Suppressor macrophage treated with lipopolysaccharide for 4 hours (primary cell): ENCODE measurements at regions not wholly inside any gene's neighbourhood (a gene's known extent, or its start where the extent isn't known, plus 50 kb on each side); places are given as distances from the start of the nearest gene placed in this dataset.
"Not testable (repeated sequence)": the region's sequence is repeated elsewhere in the genome, so short reads cannot be mapped to it uniquely, and the experiment has no call there.

Experiments
- DNase-seq: peaks from one replicate; pipeline ENCODE4 v3.0.0-alpha.2; 2020

DNA sequence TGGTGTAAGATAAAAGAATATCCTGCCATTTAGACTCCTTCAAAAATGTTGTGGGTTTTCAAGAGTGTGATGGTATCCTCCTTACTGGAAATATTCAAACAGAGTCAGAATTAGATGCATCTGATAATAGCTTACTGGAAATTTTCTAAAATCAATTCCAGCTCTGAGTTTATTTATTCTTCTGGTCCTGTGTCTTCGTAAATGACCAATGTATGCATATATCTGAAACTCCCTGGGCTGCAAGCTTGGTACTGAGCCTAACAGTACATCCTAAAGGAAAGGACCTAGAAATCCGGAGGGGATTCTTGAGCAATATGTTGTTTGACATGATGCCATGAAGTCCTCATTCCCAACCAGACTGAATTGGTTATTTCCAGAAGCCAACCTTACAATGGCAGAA, 130.4 kb downstream of the KCNE4 start:
- DNase-seq = no peak

GRCh38 chr2:223185638-223186037, 133.6 kb downstream of the KCNE4 start:
- no peak for DNase-seq

- no peak for DNase-seq
These were observed 135.3 kb downstream of the KCNE4 start for GRCh38 chr2:223187256-223187655.

DNA sequence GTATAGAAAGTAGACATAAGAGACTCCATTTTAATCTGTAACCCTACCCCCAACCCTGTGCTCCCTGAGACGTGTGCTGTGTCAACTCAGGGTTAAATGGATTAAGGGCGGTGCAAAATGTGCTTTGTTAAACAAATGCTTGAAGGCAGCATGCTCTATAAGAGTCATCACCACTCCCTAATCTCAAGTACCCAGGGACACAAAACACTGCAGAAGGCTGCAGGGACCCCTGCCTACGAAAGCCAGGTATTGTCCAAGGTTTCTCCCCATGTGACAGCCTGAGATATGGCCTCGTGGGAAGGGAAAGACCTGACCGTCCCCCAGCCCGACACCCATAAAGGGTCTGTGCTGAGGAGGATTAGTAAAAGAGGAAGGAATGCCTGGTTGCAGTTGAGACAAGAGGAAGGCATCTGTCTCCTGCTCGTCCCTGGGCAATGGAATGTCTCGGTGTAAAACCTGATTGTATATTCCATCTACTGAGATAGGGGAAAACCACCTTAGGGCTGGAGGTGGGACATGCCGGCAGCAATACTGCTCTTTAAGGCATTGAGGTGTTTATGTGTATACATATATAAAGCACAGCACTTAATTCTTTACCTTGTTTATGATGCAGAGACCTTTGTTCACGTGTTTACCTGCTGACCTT, 138.7 kb downstream of the KCNE4 start:
- not testable (repeated sequence) for DNase-seq

GRCh38 chr2:223196331-223196730, 144.3 kb downstream of the KCNE4 start:
- no peak for DNase-seq

- DNase-seq = no peak
These were observed 145.1 kb downstream of the KCNE4 start for GRCh38 chr2:223197046-223197445.

DNA sequence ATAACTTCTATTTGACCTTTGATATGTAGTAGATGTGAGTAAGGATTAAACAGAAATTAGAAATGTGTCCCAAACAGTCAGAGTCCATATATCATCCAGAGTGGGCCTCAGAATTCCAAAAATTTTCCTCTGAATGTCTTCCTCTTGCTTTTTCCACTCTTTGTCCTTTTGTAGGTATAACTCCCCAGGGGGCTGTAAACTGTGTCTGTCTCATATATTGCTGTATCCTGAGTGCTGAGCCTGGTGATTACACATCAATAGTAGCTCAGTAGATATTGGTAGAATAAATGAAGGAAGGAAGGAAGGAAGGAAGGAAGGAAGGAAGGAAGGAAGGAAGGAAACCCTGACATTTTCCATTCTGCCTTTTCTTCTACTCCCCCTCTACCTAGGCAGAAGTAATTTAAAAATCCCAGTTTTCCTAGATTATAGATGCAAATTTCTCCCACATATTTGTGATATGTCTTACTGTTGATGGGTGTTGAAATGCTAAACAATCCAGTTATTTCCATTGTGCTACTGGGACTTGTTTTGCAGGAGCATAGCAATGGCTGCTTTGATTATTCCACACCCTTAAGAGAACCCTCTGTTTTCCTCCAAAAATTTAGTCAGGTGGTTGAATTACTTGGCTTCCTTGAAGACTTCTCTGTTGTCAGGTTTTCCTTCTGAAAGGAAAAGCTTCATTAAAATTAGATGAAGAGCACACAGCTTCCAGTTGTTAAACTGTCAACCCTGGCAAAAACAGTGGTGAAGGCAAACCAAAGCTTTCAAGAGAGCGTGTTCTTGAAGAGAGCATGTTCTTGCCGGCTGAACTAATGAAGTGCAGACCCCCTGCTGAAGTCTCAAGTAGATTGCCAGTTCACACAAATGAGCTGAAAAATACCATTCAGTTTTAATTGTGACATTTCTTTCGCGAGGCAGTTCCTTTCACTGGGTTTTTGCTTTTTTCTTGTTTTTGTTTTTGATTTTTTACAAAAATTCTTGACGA, 147.8 kb downstream of the KCNE4 start:
- no peak for DNase-seq

DNA sequence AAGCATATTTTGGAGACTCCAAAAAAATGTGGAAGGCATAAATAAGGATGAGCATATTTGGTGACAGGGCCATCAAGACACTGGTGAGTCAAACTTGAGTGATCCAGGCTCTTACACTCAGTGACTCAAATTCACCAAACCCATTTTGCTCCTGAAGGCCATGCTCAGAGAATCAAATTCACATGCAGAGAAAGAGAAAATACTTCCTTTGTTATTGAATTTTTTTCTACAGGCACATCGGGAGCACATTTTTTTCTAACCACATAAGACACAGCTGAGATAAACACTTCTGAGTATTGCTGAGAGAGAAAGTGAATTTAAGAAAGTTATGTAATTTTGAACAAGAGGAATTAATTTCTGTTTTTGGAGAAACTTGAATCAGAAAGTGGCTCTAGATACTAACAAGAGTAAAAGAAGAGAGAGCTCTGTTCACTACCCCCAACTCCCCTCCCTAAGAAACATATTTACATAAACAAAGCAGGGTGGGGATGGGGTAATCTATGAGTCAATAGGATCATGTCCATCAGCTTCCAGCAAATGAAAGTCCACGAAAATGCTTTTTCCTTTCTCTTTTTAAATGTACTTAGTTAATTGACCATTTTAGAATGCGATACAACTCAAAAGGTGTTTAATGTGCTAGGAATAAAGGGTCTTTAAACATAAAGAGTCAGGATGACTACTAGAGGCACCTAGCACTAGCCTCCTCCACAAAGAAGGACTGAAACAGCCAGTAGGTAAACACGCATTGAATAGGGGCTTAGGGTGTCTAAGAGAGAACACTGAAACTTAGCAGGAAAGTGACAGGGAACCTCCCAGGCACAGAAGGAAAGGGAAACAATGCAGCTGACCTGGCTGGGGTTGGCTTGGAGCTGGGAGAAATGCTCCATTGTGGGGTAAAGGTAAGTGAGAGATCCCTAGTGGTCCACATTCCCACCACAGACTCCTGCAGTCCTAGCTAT, 152.3 kb downstream of the KCNE4 start:
- DNase-seq = no peak

DNA sequence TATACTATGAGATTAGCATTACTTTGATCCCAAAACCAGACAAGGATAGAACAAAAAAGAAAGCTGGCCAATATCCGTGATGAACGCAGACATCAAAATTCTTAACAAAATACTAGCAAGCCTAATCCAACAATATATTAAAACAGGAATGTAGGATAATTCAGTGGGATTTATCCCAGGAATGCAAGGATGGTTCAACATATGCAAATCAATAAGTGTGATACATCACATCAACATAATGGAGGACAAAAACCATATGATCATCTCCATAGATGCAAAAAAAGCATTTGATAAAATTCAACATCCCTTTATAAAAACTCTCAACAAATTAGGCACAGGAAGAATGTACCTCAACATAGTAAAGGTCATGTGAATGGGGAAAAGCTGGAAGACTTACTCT, 158.5 kb downstream of the KCNE4 start:
- no peak for DNase-seq

GRCh38 chr2:223214394-223215253, 162.6 kb downstream of the KCNE4 start:
- DNase-seq = no peak

GRCh38 chr2:223215254-223215516, 163.2 kb downstream of the KCNE4 start:
- no peak for DNase-seq

- DNase-seq = no peak
These were observed 165.4 kb downstream of the KCNE4 start for GRCh38 chr2:223217373-223217772.

GRCh38 chr2:223218587-223219178, 166.7 kb downstream of the KCNE4 start:
- no peak for DNase-seq

DNA sequence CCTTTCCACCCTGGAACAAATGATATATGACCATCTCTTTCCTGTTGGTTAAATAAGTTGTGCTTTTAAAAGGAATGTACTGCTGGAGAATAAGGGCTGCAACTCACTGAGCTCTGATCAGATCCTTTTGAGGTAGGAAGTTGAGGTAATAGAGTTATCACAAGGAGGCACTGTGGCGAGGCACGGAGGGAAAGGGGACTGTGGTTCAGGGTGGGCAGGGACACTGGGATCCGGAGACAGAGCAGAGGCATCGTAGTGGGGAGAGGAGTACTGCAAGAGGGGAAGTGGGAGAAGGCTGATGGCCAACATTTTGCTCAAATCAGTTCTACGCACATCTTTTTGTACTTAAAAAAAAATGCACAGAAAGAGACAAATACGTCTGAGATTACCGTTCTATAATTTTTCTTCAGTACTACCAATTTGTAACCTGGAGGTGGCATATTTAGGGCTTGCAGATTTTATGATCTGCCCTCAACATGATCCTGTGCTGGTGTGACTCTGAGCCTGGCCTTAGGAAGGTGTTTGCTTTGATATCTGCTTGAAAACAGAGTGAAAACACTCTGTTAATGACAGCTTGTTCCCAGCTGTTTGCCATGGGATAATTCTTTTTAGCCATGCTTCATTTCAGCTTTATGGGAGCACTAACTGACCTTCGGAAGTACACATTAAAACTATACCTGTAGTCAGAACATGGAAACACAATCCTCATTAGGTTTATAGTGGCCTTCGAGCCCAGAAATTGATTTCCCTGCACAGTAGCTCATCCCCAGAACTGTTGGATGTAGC, 168.1 kb downstream of the KCNE4 start:
- no peak for DNase-seq

GRCh38 chr2:223220658-223220925, 168.6 kb downstream of the KCNE4 start:
- DNase-seq = no peak

GRCh38 chr2:223221139-223221835, 169.3 kb downstream of the KCNE4 start:
- DNase-seq = no peak

- no peak for DNase-seq
These were observed 170.4 kb downstream of the KCNE4 start for GRCh38 chr2:223222397-223222796.

DNA sequence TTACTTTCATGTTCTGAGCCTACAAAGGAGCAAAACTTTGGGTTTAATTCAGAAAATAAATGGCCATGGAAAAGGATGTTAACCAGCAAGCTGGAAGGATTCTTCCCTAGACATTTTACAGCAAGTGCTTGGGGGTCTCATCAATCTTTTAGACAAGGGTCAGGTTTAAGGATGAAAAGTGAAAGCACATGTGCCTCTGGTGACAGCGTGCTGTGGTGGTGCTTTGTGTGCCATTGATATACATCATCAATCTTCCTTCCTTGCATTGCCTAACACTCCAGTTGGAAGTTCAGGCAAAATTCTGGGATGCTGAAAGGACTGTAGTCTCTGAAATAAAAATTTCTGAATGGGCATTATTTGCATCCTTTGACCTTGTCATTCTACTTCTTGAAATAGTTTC, 171.2 kb downstream of the KCNE4 start:
- no peak for DNase-seq

DNA sequence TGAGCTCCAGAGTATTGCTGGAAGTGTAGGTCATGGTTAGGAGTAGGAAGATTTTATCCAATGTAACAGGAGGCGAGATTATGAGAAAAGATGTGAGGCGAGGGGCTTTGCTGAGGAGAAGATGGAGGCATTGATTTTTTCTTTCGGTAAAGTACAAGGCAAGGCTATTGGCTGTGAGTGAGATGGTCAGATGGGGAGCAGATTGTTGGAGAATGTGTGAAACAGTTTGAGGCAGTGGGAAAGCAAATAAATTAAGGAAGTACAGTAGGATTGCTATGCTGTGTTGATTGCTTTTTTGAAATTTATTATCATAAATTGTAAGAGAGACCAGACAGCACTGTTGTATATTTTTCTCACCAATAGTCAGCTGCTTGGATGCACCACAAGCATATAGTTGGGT, 173.3 kb downstream of the KCNE4 start:
- no peak for DNase-seq

- no peak for DNase-seq
These were observed 174.3 kb downstream of the KCNE4 start for GRCh38 chr2:223226264-223226663.

GRCh38 chr2:223227338-223227737, 175.3 kb downstream of the KCNE4 start:
- DNase-seq = no peak
